ENCODE measurements at regions not wholly inside any gene's neighbourhood (a gene's known extent, or its start where the extent isn't known, plus 50 kb on each side); places are given as distances from the start of the nearest gene placed in this dataset.

GRCh38 chr11:127195501-127196120, 195.0 kb upstream of the KIRREL3 start:
- Histone ChIP-seq H2AK5ac (ENCODE audit: low read depth, low read length) (no peak overlapping the region), H3K18ac (ENCODE audit: low read depth, low read length) (no peak overlapping the region), H2BK120ac (ENCODE audit: low read depth, low read length) (no peak overlapping the region), H3K4me1 (ENCODE audit: control insufficient read depth, insufficient read depth, low read length) (no peaks in the 10 kb centered on the region), H3K4me2 (ENCODE audit: low read depth, low read length) (no peak overlapping the region), H4K5ac (ENCODE audit: low read depth, low read length) (no peak overlapping the region), H3K14ac (replicated peaks; ENCODE audit: low read depth, low read length) (no peak overlapping the region), H4K91ac (ENCODE audit: insufficient read depth, low read depth, low read length) (no peak overlapping the region), H3K27me3 (ENCODE audit: control insufficient read depth, insufficient read depth, low read length) (no peaks in the 10 kb centered on the region; the same call in 1 of the 2 replicates), H3K27ac (ENCODE audit: insufficient read depth, low read length) (no peak overlapping the region), H2BK5ac (ENCODE audit: low read depth, low read length, poor library complexity, severe bottlenecking) (no peak overlapping the region), H3K9me1 (ENCODE audit: insufficient read depth, low read length) (no peaks in the 10 kb centered on the region), H3K4ac (ENCODE audit: low read depth, low read length) (no peak overlapping the region), H3K23ac (ENCODE audit: low read depth, low read length) (no peak overlapping the region), H2AK9ac (replicated peaks; ENCODE audit: low read depth, low read length, poor library complexity) (no peak overlapping the region), H2BK20ac (ENCODE audit: low read depth, low read length) (no peak overlapping the region), H3K56ac (ENCODE audit: extremely low read depth, insufficient read depth, low read length) (no peak overlapping the region), H4K8ac (ENCODE audit: low read depth in 2 of 2, low read length in 2 of 2) (no peak overlapping the region), H3K9ac (ENCODE audit: low read depth, low read length) (no peak overlapping the region), H3K79me1 (ENCODE audit: low read depth in 1 of 2, low read length in 2 of 2) (no peaks in the 10 kb centered on the region), H3K9me3 (ENCODE audit: control insufficient read depth, insufficient read depth, low read length) (no peaks in the 10 kb centered on the region), H3K4me3 (ENCODE audit: insufficient read depth, low read depth, low read length) (no peak overlapping the region), H2BK15ac (ENCODE audit: low read depth, low read length) (no peak overlapping the region), H3K36me3 (ENCODE audit: control insufficient read depth, insufficient read depth, low read length) (no peaks in the 10 kb centered on the region), H4K20me1 (ENCODE audit: insufficient read depth, low read length) (no peaks in the 10 kb centered on the region), H2AFZ (replicated peaks; ENCODE audit: low read length, poor library complexity) (no peak overlapping the region)
- no peak for ATAC-seq (ENCODE audit: low read depth)
- CTCF ChIA-PET: interaction anchor here (0.6 kb wide), 1 partner anchor 8 kb away, joined by 3 read pairs; no protein-coding TSS in a partner anchor
- dilution Hi-C loops (cut with HindIII; ENCODE audit: low sequenced_read_pairs, unreplicated experiment): no loop called here
- TF ChIP-seq SMC3 (IDR thresholded peaks at IDR 0.05; ENCODE audit: low read depth, low read length) (no peak), RAD21 (IDR thresholded peaks at IDR 0.05; ENCODE audit: low read length) (no peak), BHLHE40 (IDR thresholded peaks at IDR 0.05; ENCODE audit: low read depth, low read length) (no peak), USF2 (IDR thresholded peaks at IDR 0.05; ENCODE audit: low read depth, low read length) (no peak), RFX5 (IDR thresholded peaks at IDR 0.05; ENCODE audit: low read depth, low read length) (no peak), CTCF (conservative IDR thresholded peaks at IDR 0.05; ENCODE audit: low read depth, low read length) (no peak), CEBPB (IDR thresholded peaks at IDR 0.05; ENCODE audit: low read depth, low read length) (no peak), ELK1 (IDR thresholded peaks at IDR 0.05; ENCODE audit: borderline replicate concordance, low read depth, low read length) (no peak), NFE2L2 (IDR thresholded peaks at IDR 0.05; ENCODE audit: low read depth, low read length) (no peak)
- no TSS peak for BruUV-seq (replicated peaks)
- intact Hi-C loops (cut with micrococcal nuclease): no loop called here
- in situ Hi-C loops (cut with MboI; ENCODE audit: low sequenced_read_pairs): no loop called here
- POLR2A ChIA-PET (ENCODE audit: unreplicated experiment): no interaction called here
- no peak for DNase-seq
- WGBS, 2 experiments (ENCODE audit: extremely low coverage in 2 of 2, insufficient read length in 1 of 2): 0% methylated on average over 1 of the region's 8 CpGs; no CpG with 5 or more reads in 1 of the 2 experiments
